HG03469 (cell line): ENCODE measurements at regions not wholly inside any gene's neighbourhood (a gene's known extent, or its start where the extent isn't known, plus 50 kb on each side); places are given as distances from the start of the nearest gene placed in this dataset.

Experiments
- ATAC-seq: cut with Tn5 transposase; IDR thresholded peaks from one replicate; pipeline ENCODE4 v1.9.1; 2021; ENCODE audit warnings: mild to moderate bottlenecking, moderate library complexity, moderate number of reproducible peaks; ENCODE audit not compliant: unreplicated experiment

DNA sequence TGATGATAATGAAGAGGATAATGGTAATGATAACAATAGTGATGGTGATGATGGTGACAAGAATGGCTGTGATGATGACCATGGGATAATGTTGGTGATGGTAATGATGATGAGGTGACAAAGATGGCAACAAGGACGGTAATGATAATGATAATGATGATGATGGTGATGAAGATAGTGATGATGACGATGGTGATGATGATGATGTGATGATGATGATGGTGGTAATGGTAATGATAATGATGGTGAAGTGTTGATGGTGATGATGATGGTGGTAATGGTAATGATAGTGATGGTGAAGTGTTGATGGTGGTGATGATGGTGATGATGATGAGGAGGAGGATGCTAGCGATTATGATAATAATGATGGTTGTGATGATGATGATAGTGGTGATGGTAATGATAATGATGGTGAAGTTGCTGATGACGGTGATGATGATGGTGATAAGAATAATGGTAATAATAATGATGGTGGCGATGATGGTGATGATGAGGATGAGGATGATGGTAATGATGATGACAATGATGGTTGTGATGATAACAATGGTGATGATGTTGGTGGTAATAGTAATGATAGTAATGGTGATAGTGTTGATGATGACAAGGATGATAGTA, 54.7 kb upstream of the OPCML start:
- ATAC-seq: no peak

DNA sequence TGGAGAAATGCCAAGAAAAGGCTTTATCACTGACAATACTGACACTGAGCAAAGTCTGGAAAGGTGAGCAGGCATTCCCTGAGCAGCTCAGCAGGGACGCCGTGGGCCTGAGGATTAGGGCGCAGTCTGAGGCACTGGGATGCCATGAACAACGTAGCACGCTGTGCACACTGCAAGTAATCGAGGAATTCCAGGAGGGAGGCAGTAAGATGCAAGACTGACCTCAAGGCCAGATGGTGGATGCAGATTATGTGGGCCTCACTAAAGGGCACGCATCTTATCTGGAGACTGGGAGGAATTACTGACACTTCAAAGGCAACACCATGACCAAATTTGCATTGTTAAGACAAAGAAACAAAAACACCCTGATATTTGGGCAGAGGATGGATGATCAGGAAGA, 50.4 kb upstream of the OPCML start:
- no peak for ATAC-seq

DNA sequence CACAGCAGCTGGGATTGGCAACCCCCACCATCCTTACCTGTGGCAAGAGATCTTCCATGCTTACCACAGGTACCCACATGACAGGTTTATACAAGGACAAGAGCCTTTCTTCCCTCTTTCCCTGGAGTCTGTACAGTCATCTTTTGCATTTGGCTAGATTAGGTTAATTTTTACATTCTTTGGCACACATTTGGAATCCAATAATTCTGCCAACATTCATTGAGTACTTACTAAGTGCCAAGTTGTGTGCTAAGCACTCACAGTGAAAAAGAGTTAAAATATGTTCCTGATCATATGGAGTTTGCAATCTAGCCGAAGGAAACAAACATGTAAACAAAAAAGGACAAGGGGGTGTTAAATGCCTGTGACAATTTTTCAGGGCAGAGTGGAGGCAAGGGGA, 50.0 kb upstream of the OPCML start:
- no peak for ATAC-seq
